GM21367 (cell line): ENCODE measurements at regions not wholly inside any gene's neighbourhood (a gene's known extent, or its start where the extent isn't known, plus 50 kb on each side); places are given as distances from the start of the nearest gene placed in this dataset.
"Not testable (repeated sequence)": the region's sequence is repeated elsewhere in the genome, so short reads cannot be mapped to it uniquely, and the experiment has no call there.

Source experiments
- ATAC-seq: cut with Tn5 transposase; IDR thresholded peaks from one replicate; pipeline ENCODE4 v1.9.1; 2021; ENCODE audit not compliant: unreplicated experiment

DNA sequence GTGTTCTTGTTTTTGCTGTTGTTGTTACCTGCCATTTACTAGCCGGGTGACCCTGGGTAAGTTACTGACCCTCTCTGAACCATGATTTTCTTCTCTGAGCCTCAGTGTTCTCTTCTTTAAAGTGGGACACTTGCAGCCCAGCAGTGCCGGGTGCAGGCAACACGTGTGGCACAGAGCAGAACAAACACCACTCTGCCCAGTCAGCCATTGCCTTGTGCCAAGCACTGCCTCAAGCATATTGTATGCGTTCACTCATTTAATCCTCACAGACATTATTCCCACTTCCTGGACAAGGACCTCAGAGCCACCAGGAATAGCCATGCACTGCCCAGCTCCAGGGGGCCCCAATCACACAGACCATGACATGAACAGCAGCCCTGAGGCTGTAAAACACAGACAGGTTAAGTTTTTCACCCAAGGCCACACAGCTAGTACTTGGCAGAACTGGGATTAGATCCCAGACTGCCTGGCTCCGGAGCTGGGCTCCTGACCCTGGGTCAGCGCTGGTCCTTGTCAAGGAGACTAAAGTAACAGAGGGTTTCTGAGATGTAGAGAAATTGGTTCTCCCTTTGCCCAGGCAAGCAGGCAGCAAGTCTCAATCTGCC is 74.0 kb upstream of the PTPN1 start:
- ATAC-seq, result no peak

DNA sequence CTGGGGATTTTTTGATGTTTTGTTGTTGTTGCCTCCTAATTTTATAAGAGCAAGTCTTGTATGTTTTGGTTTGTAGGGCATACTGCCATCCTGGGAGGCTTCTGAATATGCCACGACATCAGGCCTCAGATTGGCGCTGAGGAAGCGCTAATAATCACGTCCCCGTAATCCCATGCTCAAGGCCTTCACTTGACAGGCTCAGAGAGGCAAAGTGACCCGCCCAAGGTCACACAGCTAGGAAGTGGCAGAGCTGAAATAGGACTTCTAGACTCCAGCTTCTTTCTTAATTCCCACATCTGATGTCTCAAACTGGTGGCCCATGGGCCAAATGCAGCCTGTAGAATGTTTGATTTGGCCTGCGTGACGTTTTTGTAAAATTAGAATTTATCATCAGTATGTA is 73.5 kb upstream of the PTPN1 start:
- ATAC-seq, result no peak

DNA sequence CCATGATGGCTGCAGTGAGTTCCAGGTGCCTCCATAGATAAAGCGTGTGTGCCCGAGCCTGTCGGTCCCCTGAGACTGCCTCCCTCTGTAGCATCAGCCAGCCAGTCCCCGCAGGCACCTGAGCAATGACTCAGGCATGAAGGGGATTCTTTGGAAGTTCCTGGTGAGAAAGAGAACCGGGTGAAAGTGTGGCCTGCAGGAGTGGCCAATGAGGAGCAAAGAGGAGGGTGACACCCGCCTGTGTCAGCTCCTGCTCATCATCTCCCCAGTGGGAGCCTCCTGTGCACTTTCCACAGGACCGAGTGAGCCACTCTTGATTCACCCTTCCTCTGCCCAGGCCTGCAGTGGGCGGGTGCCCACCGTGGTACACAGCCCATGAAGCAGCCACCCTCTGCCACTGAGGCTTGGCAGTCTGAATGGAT is 71.2 kb upstream of the PTPN1 start:
- ATAC-seq, result no peak

DNA sequence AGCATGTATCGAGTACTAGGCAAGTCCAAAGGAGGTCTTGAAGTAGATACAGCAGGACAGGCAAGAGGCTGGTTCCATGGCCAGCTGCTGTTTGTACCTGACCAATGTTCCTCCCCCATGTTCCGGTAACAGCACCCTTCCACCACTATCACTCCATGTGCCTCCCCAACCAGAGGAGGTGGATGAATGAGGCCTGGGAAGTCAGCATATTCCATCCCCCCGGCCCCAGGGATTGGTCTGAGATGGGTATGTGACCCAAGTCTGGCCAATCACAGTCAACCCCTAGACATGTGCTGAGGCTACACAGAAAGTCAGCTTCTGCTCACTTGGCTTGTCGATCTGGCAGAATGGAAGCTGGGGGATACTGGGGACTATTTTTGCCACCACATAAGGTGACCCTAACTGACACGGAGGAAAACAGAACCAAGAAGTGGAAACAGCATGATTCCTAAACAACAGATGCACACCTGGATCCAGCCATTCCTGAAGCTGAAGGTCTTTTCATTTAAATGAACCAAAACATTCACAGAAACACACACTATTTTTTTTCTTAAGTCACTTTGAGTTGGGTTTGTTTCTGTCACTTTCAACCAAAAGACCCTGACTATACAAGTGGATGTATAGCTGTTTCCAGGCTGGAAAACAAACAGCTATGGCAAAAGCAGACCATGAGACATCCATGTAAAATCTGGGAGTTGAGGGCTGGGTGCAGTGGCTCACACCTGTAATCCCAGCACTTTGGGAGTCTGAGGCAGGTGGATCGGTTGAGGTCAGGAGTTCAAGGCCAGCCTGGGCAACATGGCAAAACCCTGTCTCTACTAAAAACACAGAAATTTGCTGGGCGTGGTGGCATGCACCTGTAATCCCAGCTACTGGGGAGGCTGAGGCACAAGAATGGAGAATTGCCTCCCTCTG is 70.4 kb upstream of the PTPN1 start:
- no peak for ATAC-seq

DNA sequence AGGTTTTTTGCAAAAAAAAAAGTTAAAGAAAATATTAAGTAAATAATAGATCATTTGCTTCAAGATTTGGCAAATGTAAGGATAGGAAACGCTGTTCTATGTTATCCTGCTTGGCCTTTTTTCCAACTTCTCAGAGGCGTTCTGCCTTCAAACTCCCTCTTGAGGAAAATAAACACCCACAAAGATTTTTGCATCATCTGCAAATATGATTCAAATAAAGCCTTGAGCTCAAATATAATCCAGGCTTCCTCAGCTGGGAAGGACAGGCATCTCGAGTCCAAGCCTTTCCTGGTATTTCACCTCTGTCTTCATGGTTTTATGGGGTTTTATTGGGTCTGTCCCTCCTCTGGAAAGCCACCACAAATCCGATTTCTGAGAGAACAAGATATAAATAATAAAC is 67.7 kb upstream of the PTPN1 start:
- no peak for ATAC-seq

DNA sequence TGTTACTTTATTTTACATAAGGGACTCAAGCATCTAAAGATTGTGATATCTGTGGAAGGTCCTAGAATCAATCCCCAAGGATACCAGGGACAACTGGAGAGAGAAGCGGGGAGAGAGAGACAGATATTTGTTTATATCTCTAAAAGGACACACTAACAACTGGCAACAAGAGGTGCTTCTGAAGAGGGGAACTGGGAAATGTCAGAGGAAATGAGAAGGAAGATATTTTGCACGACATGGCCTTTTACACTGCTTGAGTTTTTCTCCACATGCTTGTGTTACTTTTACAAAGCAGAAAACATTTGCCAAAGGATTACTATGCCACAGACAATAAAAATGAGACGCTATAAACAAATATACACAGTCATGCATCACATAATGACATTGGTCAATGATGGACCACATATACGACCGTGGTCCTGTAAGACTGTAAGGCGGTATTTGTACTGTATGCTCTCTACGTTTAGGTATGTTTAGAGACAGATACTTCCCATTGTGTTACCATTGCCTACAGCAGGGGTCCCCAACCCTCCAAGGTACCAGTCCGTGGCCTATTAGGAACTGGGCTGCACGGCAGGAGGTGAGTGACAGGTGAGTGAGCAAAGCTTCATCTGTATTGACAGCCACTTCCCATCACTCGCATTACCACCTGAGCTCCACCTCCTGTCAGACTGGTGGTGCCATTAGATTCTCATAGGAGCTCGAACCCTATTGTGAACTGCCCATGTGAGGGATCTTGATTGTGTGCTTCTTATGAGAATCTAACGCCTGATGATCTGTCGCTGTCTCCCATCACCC is 64.6 kb upstream of the PTPN1 start:
- ATAC-seq, result no peak

DNA sequence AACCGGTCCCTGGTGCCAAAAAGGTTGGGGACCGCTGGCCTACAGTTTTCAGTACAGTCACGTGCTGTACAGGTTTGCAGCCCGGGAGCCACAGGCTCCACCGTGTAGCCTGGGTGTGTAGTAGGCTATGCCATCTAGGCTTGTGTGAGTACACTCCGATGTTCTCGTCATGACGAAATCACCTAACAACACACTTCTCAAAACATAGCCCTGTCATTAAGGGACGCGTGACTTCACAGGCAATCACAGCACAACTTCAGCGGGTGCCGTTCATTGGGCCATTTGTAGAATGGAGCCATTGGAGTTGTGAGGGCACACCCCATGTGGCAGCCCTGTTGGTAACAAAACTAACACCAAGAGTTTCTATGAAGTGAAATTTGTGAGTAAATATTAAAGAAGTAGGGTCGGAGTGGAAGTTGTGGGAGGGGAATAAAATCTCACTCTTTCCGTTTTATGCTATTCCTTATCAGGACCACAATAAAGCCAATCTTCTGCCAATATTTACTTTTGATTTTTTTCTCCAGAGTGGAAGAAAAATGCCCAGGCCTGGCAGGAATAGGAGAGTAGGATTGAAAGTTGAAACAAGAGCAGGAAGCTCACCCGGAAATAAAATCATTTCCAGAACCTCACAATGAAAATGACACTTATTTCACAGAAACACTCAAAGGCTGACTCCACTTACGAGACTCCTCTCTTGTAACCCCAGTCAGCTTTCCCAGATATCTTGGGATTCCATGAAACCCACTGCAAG is 63.7 kb upstream of the PTPN1 start:
- ATAC-seq, result no peak

DNA sequence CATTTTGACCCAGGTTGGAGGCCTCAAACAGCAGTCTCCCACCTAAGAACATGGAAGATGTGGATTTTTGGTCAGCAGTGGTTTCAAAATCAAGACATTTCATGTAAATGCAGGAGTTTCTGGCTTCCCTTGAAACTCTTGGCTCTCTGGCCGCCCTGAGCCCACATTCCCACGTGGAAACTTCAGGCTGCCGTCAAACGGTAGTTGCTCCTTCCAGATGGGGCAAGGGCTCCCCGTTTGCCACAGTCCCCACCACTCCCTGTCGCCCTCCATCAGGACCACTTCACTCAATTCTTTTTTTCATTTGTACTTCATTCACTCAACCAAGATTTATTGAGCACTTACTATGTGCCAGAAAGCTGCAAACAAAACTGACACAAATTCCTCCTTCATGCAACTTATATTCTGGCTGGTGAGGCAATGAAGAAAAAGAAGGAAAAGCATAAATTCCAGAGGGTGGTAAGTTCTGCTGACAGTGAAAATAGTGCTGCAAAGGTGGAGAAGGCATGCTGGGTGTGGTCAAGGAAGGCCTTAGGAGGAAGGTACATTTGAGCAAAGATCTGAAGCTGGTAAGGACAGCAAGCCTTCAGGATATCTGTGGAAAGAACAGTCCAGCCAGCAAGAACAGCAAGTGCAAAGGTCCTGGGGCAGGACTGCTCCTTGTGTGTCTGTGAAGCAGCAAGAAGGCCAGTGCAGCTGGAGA is 62.9 kb upstream of the PTPN1 start:
- no peak for ATAC-seq

DNA sequence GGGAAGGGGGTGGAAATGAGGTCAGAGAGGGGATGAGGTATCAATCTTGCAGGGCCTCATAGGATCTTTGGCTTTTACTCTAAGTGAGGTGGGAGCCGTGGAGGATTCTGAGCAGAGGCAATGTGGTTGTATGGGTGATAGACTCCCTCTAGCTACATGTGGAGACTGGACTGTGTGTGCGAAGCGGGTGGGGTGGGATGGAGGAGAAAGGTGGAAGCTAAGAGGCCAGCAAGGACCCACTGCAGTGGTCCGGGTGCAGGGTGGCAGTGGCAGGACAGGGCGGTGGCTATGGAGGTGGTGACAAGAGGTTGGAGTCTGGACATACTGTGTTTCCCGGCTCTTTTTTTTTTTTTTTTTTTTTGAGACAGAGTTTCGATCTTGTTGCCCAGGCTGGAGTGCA is 62.4 kb upstream of the PTPN1 start:
- no peak for ATAC-seq

DNA sequence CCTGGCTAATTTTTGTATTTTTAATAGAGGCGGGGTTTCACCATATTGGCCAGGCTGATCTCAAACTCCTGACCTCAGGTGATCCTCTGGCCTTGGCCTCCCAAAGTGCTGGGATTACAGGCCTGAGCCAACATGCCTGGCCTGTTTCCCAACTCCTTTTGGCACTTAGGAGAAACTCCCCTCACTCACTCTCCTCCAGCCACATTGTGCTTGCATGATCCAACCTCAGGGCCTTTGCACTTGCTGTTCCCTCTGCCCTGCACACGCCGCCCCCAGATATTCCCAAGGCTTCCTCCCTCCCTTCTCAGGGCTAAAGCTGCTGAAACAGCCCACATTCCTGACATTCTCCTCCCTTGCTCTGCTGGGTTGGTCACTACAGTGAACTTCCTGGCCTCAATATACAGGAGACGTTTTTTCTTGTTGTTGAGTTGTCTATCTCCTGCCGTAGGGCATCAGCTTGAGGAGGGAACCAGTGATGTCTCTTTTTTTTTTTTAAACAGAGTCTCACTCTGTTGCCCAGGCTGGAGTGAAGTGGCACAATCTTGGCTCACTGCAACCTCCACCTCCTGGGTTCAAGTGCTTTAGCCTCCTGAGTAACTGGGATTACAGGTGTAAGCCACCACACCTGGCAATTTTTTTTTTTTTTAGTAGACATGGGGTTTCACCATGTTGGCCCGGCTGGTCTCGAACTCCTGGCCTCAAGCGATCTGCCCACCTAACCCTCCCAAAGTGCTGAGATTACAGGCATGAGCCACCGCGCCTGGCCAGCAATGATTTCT is 61.4 kb upstream of the PTPN1 start:
- ATAC-seq, result not testable (repeated sequence)

DNA sequence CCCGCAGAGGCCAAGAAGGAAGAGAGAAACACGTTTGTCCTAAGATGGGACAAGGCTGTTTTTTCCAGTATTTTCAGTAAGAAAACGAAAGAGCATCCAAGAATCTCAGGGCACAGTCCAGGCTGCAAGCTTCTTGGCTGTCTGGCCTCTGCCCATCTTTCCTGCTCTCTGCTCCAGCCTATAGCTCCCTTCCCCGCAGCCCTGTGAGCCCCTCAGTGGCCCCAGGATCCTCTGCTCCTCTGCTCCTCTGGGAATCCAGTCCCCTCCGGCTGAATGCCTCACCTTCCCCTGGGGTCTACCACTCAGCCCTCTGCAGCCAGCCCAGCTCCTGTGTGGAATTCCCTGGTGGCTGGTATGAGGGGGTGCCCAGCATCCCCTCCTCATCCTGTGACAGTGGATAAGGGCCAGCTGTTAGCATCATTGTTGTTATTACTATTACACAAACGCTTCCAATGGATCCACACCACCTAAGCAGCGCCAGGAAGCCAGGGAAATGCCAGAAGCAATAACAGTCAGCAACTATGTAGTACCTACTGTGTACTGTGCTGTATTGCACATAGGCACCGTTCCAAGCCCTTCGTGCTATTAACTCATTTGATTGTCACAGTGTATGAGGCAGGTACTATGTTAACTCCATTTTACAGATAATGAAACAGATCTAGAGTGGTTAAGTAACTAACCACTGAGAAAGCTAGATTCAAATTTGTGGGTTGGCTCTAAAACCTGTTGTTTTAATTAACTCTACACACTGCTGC is 60.3 kb upstream of the PTPN1 start:
- ATAC-seq, result peak; percentile 51

DNA sequence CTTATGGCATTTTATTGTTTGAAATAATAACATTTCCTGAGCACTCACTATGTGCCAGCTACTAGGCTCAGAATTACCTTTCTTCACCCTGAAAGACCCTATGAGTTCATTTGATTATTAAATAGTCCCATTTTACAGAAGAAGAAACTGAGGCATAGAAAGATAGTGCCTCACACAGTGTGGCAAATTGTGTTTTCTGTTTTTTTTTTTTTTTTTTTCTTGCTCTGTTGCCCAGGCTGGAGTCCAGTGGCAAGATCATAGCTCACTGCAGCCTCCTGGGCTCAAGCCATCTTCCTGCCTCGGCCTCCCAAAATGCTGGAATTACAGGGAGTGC is 59.7 kb upstream of the PTPN1 start:
- no peak for ATAC-seq

DNA sequence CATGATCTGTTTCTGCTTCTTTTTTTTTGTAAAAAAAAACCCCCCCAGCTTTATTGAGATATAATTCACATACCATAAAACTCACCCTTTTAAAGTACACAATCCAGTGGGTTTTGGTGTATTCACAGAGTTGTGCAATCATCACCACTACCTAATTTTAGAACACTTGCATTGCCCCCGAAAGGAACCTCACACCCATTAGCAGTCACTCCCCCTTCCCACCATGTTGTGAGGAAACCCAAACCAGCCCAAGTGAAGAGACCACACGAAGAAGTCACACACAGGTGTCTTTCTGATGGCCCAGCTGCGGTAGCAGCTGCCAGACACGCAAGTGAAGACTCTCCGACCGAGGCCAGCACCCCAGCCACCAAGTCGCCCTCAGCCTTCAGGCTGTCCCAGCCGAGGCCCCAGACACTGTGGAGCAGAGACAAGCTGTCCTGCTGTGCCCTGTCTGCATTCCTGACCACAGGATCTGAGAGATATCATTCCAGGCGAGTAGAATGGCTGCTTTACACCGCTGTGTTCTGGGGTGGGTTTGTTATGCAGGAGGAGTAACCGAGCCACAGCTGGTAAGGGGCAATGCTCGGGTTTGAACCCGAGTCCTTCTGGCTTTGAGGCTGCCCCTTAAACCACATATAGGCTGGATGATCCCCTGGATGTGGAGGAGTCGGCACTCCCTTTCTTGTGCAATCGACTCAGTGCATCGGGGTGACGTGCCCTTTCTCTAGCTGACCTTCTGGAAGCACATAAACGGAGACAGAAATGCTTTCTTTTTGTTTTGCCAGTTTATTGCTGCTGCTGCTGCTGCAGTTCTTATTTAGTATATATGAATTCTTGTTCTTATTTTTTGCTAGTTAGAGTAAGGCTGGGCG is 59.1 kb upstream of the PTPN1 start:
- ATAC-seq, result peak; percentile 66

DNA sequence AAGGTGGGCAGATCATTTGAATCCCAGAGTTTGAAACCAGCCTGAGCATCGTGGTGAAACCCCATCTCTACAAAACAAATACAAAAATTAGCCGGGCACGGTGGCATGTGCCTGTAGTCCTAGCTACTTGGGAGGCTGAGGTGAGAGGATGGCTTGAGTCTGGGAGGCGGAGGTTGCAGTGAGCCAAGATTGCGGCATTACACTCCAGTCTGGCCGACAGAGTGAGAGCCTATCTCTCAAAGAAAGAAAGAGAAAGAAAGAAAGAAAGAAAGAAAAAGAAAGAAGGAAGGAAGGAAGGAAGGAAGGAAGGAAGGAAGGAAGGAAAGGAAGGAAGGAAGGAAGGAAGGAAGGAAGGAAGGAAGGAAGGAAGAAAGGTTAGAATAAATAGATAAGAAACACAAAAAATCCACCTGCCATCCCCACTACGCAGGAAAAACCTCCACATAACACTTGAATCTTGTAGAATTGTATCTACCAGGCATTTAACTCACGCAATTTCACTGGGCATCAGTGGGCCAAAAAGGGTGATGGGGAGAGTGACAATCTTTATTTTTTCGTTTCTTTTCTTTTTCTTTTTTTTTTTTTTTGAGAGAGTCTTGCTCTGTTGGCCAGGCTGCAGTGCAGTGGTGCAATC is 58.3 kb upstream of the PTPN1 start:
- ATAC-seq, result not testable (repeated sequence)

DNA sequence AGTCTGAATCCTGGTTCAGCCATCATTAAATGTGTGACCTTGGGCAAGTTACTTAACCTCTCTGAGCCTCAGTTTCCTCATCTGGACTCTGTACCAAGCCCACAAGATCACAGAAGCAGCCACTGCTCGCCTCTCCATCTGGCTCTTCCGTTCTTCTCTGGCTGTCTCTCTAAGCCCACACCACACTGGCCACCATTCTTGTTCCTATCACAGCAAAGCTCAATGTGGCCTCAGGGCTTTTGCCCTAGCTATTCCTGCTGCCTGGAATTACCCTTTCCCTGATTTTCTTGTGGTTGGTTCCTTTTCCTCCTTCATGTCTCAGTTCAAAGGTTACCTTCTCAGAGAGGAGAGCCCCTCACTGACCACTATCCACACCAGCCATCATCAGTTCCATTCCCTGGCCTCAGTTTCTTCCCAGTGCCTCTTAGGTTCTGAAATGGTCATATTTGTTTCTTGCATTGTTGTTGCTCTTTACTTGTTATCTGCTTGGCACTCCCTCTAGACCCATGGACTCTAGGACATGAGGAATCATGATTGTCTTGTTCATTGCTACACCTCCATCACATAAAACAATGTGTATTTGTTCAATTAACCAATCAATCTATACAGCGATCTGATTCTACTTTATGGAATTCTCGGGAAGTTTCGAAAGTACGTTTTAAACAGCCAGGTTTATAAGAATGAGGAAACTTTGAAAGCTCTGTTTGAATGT is 56.5 kb upstream of the PTPN1 start:
- no peak for ATAC-seq

DNA sequence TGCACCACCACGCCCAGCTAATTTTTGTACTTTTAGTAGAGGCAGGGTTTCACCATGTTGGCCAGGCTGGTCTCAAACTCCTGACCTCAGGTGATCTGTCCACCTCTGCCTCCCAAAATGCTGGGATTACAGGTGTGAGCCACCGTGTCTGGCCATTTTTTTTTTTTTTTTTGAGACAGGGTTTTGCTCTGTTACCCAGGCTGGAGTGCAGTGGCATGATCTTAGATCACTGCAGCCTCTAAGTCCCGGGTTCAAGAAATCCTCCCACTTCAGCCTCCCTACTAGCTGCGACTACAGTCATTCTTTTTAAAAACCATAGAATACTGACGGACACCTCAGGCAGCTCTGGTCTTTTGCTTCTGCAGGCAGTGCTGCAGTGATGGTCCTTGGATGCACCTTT is 54.9 kb upstream of the PTPN1 start:
- not testable (repeated sequence) for ATAC-seq
